Stimulated activated naive B cell treated with anti-CD40 and anti-IgM and Interleukin-4, amounts not matched to agents 10 μg/mL and 1 μg/mL and 100 μg/mL, for 72 hours (primary cell): ENCODE measurements at regions not wholly inside any gene's neighbourhood (a gene's known extent, or its start where the extent isn't known, plus 50 kb on each side); places are given as distances from the start of the nearest gene placed in this dataset.

Experiments
- ATAC-seq, 2 donors: fragments of 150-1000 bp; cut with Tn5 transposase; replicated peaks; 2 replicates each; pipeline ENCODE4 v1.10.0; 2021; ENCODE audit warnings: moderate library complexity in 1 of 2
- DNase-seq: peaks from one replicate; pipeline ENCODE4 v3.0.0; 2021
- H3K27ac Mint-ChIP-seq: one replicate; pipeline ENCODE4 v1.8.0; 2022; ENCODE audit warnings: mild to moderate bottlenecking, mixed read lengths
- H3K27me3 Mint-ChIP-seq, 2 donors: one replicate each; pipeline ENCODE4 v1.8.0; 2022; ENCODE audit warnings: mixed read lengths in 2 of 2
- H3K36me3 Mint-ChIP-seq, 2 donors: one replicate each; pipeline ENCODE4 v1.8.0; 2022; ENCODE audit warnings: mixed read lengths in 2 of 2, mild to moderate bottlenecking in 1 of 2
- H3K4me1 Mint-ChIP-seq, 2 donors: one replicate each; pipeline ENCODE4 v1.8.0; 2022; ENCODE audit warnings: mixed read lengths in 2 of 2, mild to moderate bottlenecking in 1 of 2
- H3K4me3 Mint-ChIP-seq, 2 donors: one replicate each; pipeline ENCODE4 v1.8.0; 2022; ENCODE audit warnings: mild to moderate bottlenecking in 2 of 2, mixed read lengths in 2 of 2, moderate library complexity in 1 of 2
- H3K9me3 Mint-ChIP-seq, 2 donors: one replicate each; pipeline ENCODE4 v1.8.0; 2022; ENCODE audit warnings: mixed read lengths in 2 of 2, mild to moderate bottlenecking in 1 of 2

DNA sequence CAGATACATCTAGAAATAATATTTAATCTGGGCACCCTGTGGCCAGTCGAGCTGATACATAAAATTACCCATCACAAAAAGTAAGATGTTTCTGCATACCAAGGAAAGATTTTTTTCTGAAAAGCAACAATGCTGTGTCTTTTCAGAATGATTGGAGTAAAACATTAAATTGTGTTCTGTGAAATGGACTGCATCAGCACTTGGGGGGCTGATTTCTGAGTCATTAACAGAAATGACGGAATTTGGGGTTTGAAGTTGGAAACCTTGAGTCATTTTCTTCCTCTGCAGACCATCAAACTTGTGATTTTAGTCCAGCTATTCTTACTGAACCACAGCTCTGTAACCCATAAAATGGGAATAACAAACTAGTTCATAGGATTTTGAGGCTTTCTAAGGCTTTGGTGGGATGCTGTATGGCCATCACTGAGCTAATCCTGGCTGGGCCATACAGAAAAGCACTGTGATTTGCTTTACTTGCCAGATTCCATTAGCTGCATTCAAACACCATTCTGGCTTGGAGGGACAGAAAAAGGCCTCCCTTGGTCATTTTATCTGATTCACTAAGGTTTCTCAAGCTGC lies 739.4 kb upstream of the IGFBP3 start:
- Mint-ChIP-seq H3K27me3 (no peaks in the 10 kb centered on the region), H3K27ac (no peak overlapping the region), H3K4me3 (no peak overlapping the region), H3K9me3 (peaks cover 0 to 5% of the 10 kb centered on the region in 2 donors), H3K36me3 (no peaks in the 10 kb centered on the region), H3K4me1 (no peaks in the 10 kb centered on the region)
- DNase-seq (no peak), ATAC-seq (no peak)

DNA sequence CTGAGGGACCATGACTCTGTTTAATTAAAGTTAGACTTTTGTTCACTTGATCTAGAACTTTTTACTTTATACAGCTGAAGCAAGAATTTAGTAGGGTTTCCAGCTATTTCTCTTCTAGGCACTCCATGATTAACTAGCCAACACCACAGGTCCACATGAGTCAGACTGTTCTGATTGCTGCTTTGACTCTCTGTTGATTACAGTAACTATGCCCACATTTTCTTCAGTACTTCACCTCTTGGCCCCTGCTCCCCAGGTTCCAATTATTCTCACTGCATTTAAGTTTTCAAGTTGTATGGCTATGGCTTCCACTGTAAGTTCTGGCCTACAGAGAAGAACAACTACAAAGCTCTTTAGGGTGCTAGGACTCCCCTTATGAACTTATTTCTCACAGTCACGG lies 737.2 kb upstream of the IGFBP3 start:
- no peak for ATAC-seq
- Mint-ChIP-seq H3K4me1 (no peaks in the 10 kb centered on the region), H3K4me3 (no peak overlapping the region), H3K9me3 (peaks cover 0 to 3% of the 10 kb centered on the region in 2 donors), H3K27me3 (no peaks in the 10 kb centered on the region), H3K27ac (no peak overlapping the region), H3K36me3 (no peaks in the 10 kb centered on the region)
- DNase-seq: no peak

DNA sequence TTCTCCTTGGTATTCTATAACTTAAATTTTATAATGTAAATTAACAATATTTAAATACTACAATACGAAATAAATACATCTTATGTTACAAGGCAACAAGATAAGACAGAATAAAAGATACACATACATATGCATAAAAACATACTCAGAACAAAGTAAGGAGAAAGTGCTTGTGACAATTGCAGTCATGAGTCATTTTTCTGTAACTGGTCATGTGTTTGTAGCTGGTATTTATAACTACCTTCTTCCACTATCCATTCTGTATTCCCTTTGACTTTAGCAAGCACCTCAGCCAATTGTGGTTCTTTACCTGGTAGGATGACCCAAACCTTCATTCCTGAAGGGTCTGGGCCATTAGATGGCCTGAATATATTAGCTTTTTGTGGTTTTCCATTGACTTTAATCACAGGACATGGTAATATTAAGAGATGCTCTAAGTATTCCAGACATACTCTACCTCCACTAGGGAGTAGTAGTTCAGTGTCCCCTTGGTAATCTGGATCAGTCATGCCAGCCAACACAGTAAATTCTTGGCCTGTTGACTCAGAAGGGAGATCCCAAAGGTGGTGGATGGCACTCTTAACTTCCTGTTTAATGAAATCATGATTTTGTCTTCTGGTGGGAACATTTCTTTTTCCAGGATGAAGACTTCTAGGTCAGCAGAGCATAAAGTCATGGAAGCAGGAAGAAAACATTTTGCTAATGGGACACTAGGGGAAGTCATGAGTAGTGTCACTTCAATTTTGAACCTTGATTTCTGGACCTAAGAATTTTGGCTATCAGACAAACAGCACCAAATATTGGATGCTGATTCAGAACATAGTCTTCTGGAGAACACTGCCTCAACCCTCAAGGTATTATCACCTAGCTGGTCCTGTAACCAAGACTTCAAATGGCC lies 733.7 kb upstream of the IGFBP3 start:
- Mint-ChIP-seq H3K9me3 (peaks cover 3 to 5% of the 10 kb centered on the region in 2 donors), H3K27ac (no peak overlapping the region), H3K4me1 (no peaks in the 10 kb centered on the region), H3K4me3 (no peak overlapping the region), H3K27me3 (no peaks in the 10 kb centered on the region), H3K36me3 (no peaks in the 10 kb centered on the region)
- DNase-seq (no peak), ATAC-seq (no peak)

GRCh38 chr7:46653848-46654247 lies 732.8 kb upstream of the IGFBP3 start:
- DNase-seq (no peak), ATAC-seq (no peak)
- no peaks in the 10 kb centered on the region for H3K36me3 Mint-ChIP-seq
- H3K4me1 Mint-ChIP-seq: no peaks in the 10 kb centered on the region
- H3K27me3 Mint-ChIP-seq: no peaks in the 10 kb centered on the region
- no peak overlapping the region for H3K4me3 Mint-ChIP-seq
- H3K27ac Mint-ChIP-seq: no peak overlapping the region
- peaks cover 6 to 9% of the 10 kb centered on the region in 2 donors for H3K9me3 Mint-ChIP-seq

GRCh38 chr7:46652317-46652716 lies 731.2 kb upstream of the IGFBP3 start:
- H3K27ac Mint-ChIP-seq: no peak overlapping the region
- ATAC-seq (no peak), DNase-seq (no peak)
- no peaks in the 10 kb centered on the region for H3K27me3 Mint-ChIP-seq
- no peak overlapping the region for H3K4me3 Mint-ChIP-seq
- H3K36me3 Mint-ChIP-seq: no peaks in the 10 kb centered on the region
- peaks cover 12% of the 10 kb centered on the region in 2 donors for H3K9me3 Mint-ChIP-seq
- no peaks in the 10 kb centered on the region for H3K4me1 Mint-ChIP-seq

GRCh38 chr7:46651561-46652088 lies 730.6 kb upstream of the IGFBP3 start:
- H3K4me3 Mint-ChIP-seq: no peak overlapping the region
- ATAC-seq: no peak
- DNase-seq: no peak
- no peaks in the 10 kb centered on the region for H3K27me3 Mint-ChIP-seq
- no peaks in the 10 kb centered on the region for H3K4me1 Mint-ChIP-seq
- peaks cover 12 to 14% of the 10 kb centered on the region in 2 donors for H3K9me3 Mint-ChIP-seq
- H3K36me3 Mint-ChIP-seq: no peaks in the 10 kb centered on the region
- no peak overlapping the region for H3K27ac Mint-ChIP-seq

DNA sequence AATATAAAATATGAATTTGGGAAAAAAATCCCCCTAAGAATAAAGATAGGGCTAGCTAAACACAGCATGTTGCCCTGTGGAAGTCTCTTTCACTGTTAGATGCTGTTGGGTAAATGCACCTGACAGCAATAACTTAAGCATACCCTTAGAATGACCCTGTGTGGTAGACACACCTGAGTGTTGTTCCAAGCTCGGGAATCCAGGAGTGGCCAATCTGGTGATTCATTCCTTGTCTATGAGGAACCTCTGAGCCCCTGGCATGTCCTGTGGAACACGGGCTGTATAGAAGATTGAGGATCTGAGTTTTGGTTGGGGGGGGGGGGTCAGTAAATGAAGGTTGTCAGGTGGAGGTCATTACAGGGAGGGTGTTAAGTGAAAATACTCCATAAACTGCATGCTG lies 730.0 kb upstream of the IGFBP3 start:
- H3K27me3 Mint-ChIP-seq: no peaks in the 10 kb centered on the region
- DNase-seq (no peak), ATAC-seq (no peak)
- no peaks in the 10 kb centered on the region for H3K36me3 Mint-ChIP-seq
- no peak overlapping the region for H3K4me3 Mint-ChIP-seq
- H3K9me3 Mint-ChIP-seq: peaks cover 12 to 14% of the 10 kb centered on the region in 2 donors
- no peak overlapping the region for H3K27ac Mint-ChIP-seq
- no peaks in the 10 kb centered on the region for H3K4me1 Mint-ChIP-seq

GRCh38 chr7:46649876-46650275 lies 728.8 kb upstream of the IGFBP3 start:
- DNase-seq (no peak), ATAC-seq (no peak)
- no peak overlapping the region for H3K27ac Mint-ChIP-seq
- H3K4me1 Mint-ChIP-seq: no peaks in the 10 kb centered on the region
- H3K27me3 Mint-ChIP-seq: peaks cover 0 to 4% of the 10 kb centered on the region in 2 donors
- no peaks in the 10 kb centered on the region for H3K36me3 Mint-ChIP-seq
- no peak overlapping the region for H3K4me3 Mint-ChIP-seq
- peaks cover 12 to 13% of the 10 kb centered on the region in 2 donors for H3K9me3 Mint-ChIP-seq

DNA sequence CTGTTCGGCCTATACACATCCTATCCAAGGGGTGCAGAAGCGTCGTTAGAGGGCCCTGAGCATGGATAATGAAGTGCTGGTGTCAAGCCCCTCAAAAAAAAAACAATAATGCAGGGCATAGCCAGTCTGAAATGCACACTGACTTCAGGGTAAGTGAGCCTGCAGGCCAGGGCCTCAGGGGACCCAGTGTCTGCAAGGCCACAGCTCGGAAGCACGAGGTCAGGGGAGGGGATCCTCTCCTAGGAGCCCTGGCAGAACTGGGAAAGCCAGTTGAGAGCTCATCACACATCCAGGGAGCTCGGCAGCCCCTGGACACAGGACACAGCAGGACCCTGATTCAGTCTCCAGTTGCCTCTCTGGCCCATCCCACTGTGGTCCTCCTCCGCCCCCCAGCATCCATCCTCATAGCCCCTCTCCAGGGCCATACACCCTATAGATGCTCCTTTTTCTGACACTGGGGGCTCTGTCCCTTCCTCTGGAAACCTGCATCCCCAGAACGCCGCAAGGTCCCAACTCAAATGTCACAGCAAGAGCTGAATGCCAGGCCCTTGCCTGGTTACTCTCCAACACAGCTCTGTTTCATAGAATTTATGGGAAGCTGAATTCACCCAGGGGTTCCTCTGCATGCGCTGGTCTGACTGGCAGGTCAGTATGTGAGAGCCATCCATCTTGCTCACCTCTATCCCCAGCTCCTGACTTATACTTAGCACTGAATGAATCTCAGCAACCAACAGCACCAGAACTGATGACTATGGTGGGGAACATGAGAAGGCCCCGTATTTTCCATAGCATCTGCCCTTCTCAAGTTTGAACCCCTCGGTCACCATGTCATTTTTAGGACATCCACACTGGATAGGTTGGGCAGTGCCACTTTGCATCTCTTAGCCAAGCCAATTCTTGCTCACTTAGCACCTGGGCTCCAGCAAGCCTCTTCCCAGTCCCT lies 717.0 kb upstream of the IGFBP3 start:
- no peaks in the 10 kb centered on the region for H3K4me1 Mint-ChIP-seq
- no peaks in the 10 kb centered on the region for H3K27me3 Mint-ChIP-seq
- DNase-seq (no peak), ATAC-seq (no peak)
- no peak overlapping the region for H3K27ac Mint-ChIP-seq
- H3K9me3 Mint-ChIP-seq: peaks cover 0 to 3% of the 10 kb centered on the region in 2 donors
- no peaks in the 10 kb centered on the region for H3K36me3 Mint-ChIP-seq
- H3K4me3 Mint-ChIP-seq: no peak overlapping the region

DNA sequence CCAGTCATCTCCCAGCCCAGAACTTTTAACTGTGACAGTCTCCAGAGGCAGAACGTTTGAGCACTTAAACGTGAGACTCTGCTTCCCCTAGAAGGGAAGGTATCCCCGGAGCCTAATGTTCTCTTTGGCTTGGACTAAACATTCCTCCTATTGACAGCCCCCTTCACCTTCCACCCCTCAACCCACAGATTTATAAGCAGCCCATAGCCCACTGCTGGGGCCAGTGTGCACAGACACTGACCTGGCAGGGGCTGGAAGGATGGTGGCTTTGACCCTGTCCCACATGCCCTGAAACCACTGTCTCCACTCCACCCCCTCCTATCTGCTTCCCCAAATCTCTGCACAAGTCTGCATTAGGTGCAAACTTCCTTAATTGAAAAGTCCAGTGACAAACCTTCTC lies 715.0 kb upstream of the IGFBP3 start:
- Mint-ChIP-seq H3K9me3 (peaks cover 3% of the 10 kb centered on the region in 2 donors), H3K36me3 (no peaks in the 10 kb centered on the region)
- DNase-seq: no peak

DNA sequence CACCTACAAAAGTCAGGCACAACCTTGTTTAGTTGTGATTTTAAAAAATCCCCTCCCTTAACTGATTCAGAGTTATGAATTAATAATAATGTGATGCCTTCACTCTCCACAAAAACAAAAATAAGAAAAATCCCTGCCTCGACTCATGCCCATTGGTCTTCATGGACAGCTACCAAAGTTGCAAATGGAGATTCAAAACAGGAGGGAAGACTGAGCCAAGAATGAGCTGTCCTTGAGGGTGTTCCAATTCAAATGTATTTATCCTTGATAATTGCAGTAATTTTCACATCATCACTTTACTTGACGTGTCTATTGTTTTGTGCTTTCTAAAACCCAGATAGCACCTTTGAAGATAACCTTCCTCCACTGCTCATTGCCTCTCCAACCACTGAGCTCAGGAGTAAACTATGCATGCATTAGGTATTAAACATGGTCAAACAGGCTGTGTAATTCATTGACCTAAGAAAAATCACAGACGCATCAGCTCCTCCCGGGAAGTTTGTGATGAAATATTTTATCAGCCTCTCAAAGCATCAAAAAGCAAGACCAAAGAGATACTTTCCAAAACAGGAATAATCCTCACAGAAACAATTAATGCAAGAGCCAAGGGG lies 712.7 kb upstream of the IGFBP3 start:
- Mint-ChIP-seq H3K36me3 (no peaks in the 10 kb centered on the region), H3K4me1 (no peaks in the 10 kb centered on the region), H3K27ac (no peak overlapping the region), H3K9me3 (peaks cover 3 to 5% of the 10 kb centered on the region in 2 donors), H3K27me3 (no peaks in the 10 kb centered on the region), H3K4me3 (no peak overlapping the region)
- DNase-seq: no peak
- no peak for ATAC-seq

More for the DNA sequence above, 715.0 kb upstream of the IGFBP3 start:
- no peaks in the 10 kb centered on the region for H3K4me1 Mint-ChIP-seq
- no peak overlapping the region for H3K27ac Mint-ChIP-seq
- no peaks in the 10 kb centered on the region for H3K27me3 Mint-ChIP-seq
- ATAC-seq: no peak
- no peak overlapping the region for H3K4me3 Mint-ChIP-seq

DNA sequence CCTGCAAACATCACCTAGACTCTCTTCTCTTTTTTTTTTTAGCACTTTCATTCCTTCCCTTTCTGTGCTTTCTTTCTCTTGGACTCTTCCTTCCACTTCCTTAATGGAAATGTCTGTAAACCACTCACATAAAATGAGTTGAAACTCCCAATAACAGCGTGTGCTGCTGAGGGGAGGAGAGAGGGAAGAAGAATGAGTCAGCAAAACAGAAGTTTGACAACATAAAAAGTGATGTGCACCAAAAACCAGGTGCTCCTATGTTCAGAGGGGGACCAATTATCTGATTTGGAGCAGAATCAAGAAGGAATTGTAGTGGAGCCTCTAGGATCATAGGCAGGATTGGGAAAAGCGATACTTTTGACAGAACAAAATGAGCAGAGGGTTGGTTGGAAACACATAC lies 712.1 kb upstream of the IGFBP3 start:
- peaks cover 3% of the 10 kb centered on the region in 2 donors for H3K9me3 Mint-ChIP-seq
- no peak for ATAC-seq

DNA sequence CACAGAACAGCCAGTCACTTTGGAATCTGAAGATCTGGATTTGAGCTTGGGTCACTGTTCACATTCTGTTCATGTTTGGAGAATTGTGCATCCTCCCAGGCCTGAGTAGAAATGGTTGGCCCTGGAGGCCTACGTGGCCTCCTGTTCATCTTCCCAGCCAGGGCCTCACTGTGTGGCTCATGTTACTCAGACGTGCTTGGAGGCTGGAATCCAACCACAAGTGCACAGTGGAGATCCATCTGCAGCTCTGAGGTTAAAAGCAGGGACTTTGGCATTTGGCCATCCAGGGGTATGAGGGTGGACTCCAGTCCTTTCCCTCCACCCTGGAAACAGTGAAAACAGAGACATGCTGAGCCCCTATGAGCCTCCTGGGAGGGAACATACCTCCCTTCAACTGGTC lies 709.0 kb upstream of the IGFBP3 start:
- H3K27ac Mint-ChIP-seq: no peak overlapping the region
- DNase-seq (no peak), ATAC-seq (no peak)
- no peaks in the 10 kb centered on the region for H3K4me1 Mint-ChIP-seq
- no peak overlapping the region for H3K4me3 Mint-ChIP-seq
- H3K9me3 Mint-ChIP-seq: peaks cover 3% of the 10 kb centered on the region in 2 donors
- no peaks in the 10 kb centered on the region for H3K27me3 Mint-ChIP-seq
- no peaks in the 10 kb centered on the region for H3K36me3 Mint-ChIP-seq

More for the DNA sequence above, 712.1 kb upstream of the IGFBP3 start:
- Mint-ChIP-seq H3K27ac (no peak overlapping the region), H3K36me3 (no peaks in the 10 kb centered on the region), H3K27me3 (no peaks in the 10 kb centered on the region), H3K4me1 (no peaks in the 10 kb centered on the region), H3K4me3 (no peak overlapping the region)
- DNase-seq: no peak

DNA sequence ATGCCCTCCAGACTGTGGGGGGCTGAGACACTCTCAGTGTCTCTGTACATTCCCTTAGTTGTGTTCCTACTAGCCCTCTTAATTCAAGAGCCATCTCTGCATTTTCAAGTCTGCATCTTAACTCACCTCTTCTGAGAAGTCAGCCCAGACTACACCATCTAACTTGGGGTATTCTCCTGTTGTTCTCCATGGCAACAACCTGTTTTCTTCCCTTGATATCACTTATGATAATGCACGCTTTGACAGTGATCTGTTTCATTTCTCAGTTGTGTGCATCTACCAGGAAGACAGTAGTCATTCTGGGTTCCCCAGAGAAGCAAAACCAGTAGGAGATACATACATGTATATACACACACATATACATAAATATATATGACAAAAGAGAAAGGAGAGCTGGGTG lies 707.3 kb upstream of the IGFBP3 start:
- no peaks in the 10 kb centered on the region for H3K36me3 Mint-ChIP-seq
- no peak for DNase-seq
- peaks cover 1 to 3% of the 10 kb centered on the region in 2 donors for H3K9me3 Mint-ChIP-seq
- H3K27me3 Mint-ChIP-seq: no peaks in the 10 kb centered on the region
- no peak overlapping the region for H3K4me3 Mint-ChIP-seq
- H3K4me1 Mint-ChIP-seq: no peaks in the 10 kb centered on the region
- ATAC-seq: no peak
- no peak overlapping the region for H3K27ac Mint-ChIP-seq
